ENCODE measurements at regions not wholly inside any gene's neighbourhood (a gene's known extent, or its start where the extent isn't known, plus 50 kb on each side); places are given as distances from the start of the nearest gene placed in this dataset.

- TF ChIP-seq GATA2 (IDR thresholded peaks at IDR 0.05; ENCODE audit: low read depth, low read length) (no peak), GATA3 (IDR thresholded peaks at IDR 0.05; ENCODE audit: low read depth, low read length) (no peak)
Observed at GRCh38 chr4:27787195-27787594, 926.6 kb downstream of the STIM2 start.

All from SH-SY5Y (cell line).